ENCODE measurements at regions not wholly inside any gene's neighbourhood (a gene's known extent, or its start where the extent isn't known, plus 50 kb on each side); places are given as distances from the start of the nearest gene placed in this dataset.

DNA sequence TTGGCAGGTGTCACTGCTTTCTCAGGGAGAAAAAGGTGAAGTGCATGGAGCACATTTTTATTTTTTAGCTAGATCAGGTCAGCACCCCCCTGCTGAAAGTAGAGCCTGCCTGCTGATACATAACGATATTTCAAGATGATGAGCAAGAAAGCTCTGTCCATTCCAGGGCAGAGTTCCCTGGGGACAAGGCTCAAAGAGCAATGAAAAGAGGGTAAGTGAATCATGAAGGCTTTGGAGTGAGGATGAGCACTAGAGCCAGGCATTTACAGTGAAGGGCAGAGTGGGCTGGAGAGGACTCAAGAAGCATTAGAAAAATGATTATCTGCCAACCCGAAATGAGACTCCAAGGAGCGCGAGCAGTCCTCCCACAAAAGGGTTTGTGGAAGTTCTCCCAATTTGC is 345.7 kb downstream of the TLE4 start:
- H3K4me2 ChIP-seq (ENCODE audit: low read depth, low read length): no peak overlapping the region
- no peaks in the 10 kb centered on the region for H4K20me1 ChIP-seq (ENCODE audit: insufficient read depth, low read length)
- no peak overlapping the region for H2AFZ ChIP-seq (ENCODE audit: low read length)
- no peaks in the 10 kb centered on the region for H3K9me3 ChIP-seq (ENCODE audit: low read length)
- no peak overlapping the region for H3K4me3 ChIP-seq (replicated peaks in 1 of 3; ENCODE audit: insufficient read depth in 1 of 3, low read depth in 2 of 3, low read length in 3 of 3)
- TF ChIP-seq PCBP1 (IDR thresholded peaks at IDR 0.05; ENCODE audit: borderline replicate concordance, low read depth, low read length) (no peak), DR1 (CRISPR knock-in tag; IDR thresholded peaks at IDR 0.05) (no peak), HMGA1 (CRISPR knock-in tag; conservative IDR thresholded peaks at IDR 0.05) (no peak), ZSCAN9 (CRISPR knock-in tag; IDR thresholded peaks at IDR 0.05; ENCODE audit: borderline replicate concordance) (no peak)
- TF ChIP-seq, protein P1, sequence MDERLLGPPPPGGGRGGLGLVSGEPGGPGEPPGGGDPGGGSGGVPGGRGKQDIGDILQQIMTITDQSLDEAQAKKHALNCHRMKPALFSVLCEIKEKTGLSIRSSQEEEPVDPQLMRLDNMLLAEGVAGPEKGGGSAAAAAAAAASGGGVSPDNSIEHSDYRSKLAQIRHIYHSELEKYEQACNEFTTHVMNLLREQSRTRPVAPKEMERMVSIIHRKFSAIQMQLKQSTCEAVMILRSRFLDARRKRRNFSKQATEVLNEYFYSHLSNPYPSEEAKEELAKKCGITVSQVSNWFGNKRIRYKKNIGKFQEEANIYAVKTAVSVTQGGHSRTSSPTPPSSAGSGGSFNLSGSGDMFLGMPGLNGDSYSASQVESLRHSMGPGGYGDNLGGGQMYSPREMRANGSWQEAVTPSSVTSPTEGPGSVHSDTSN (CRISPR knock-in tag; IDR thresholded peaks at IDR 0.05): no peak
- ChIA-PET POLR2A (no interaction called here), CTCF (ENCODE audit: low intra/inter-chr PET ratio, low total read pairs) (no interaction called here)
- no peak for DNase-seq (ENCODE audit: low spot score)
- no peaks in the 10 kb centered on the region for H3K36me3 ChIP-seq (replicated peaks in 1 of 2; ENCODE audit: control insufficient read depth in 1 of 2, insufficient read depth in 2 of 2, low read length in 2 of 2)
- BruUV-seq (replicated peaks): no TSS peak
- in situ Hi-C loops (cut with HindIII; ENCODE audit: extremely low pct_ligation_motif_present, low pct_unique_long_range_greater_than_20kb) (no loop called here), intact Hi-C loops (cut with micrococcal nuclease; ENCODE audit: unreplicated experiment) (no loop called here)
- H3K9ac ChIP-seq (ENCODE audit: insufficient read depth, low read depth, low read length): no peak overlapping the region
- FAIRE-seq: no peak
- H3K79me2 ChIP-seq (ENCODE audit: insufficient read depth, low read length): no peaks in the 10 kb centered on the region
- no peaks in the 10 kb centered on the region for H3K4me1 ChIP-seq (ENCODE audit: insufficient read depth, low read length)
- 26% methylated on average over 4 of the region's 4 CpGs for WGBS (ENCODE audit: low lambda C conversion rate)
- H3K27ac ChIP-seq (ENCODE audit: extremely low read length, insufficient read depth, low read length): no peak overlapping the region
- no peak for ATAC-seq
- H3K27me3 ChIP-seq (ENCODE audit: control insufficient read depth in 1 of 2, insufficient read depth in 2 of 2, low read length in 2 of 2): no peaks in the 10 kb centered on the region

DNA sequence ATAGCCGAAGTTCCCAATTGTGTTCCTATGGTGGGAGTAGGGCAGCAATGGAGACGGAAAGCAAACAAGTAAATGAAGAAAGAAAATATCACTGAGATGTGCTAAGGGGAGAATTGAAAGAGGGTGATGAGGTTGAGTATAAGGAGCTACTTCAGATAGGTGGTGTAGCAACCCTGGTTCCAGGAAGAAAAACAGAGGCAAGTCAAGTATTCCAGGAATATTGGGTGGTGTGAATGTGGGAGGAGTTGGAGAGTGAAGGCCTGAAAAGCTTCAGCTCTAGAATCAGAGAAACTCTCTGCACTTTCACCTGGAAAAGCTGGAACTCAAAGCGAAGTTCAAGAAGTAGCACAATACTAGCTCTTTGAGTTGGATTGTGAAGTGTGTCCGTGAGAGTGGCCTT is 342.1 kb downstream of the TLE4 start:
- ATAC-seq (no peak), DNase-seq (ENCODE audit: low spot score) (no peak), FAIRE-seq (no peak)
- Histone ChIP-seq H3K36me3 (replicated peaks in 1 of 2; ENCODE audit: control insufficient read depth in 1 of 2, insufficient read depth in 2 of 2, low read length in 2 of 2) (no peaks in the 10 kb centered on the region), H3K4me1 (ENCODE audit: insufficient read depth, low read length) (no peaks in the 10 kb centered on the region), H2AFZ (ENCODE audit: low read length) (no peak overlapping the region), H3K27me3 (ENCODE audit: control insufficient read depth in 1 of 2, insufficient read depth in 2 of 2, low read length in 2 of 2) (no peaks in the 10 kb centered on the region), H3K9ac (ENCODE audit: insufficient read depth, low read depth, low read length) (no peak overlapping the region), H3K4me3 (replicated peaks in 1 of 3; ENCODE audit: insufficient read depth in 1 of 3, low read depth in 2 of 3, low read length in 3 of 3) (no peak overlapping the region), H3K27ac (ENCODE audit: extremely low read length, insufficient read depth, low read length) (no peak overlapping the region), H3K9me3 (ENCODE audit: low read length) (no peaks in the 10 kb centered on the region), H3K4me2 (ENCODE audit: low read depth, low read length) (no peak overlapping the region), H4K20me1 (ENCODE audit: insufficient read depth, low read length) (no peaks in the 10 kb centered on the region), H3K79me2 (ENCODE audit: insufficient read depth, low read length) (no peaks in the 10 kb centered on the region)
- no TSS peak for BruUV-seq (replicated peaks)
- intact Hi-C loops (cut with micrococcal nuclease; ENCODE audit: unreplicated experiment) (no loop called here), in situ Hi-C loops (cut with HindIII; ENCODE audit: extremely low pct_ligation_motif_present, low pct_unique_long_range_greater_than_20kb) (no loop called here)
- CTCF ChIA-PET (ENCODE audit: low intra/inter-chr PET ratio, low total read pairs): no interaction called here
- POLR2A ChIA-PET: no interaction called here
- WGBS (ENCODE audit: low lambda C conversion rate): 7% methylated on average over 4 of the region's 4 CpGs
- TF ChIP-seq ZNF354B (CRISPR knock-in tag; IDR thresholded peaks at IDR 0.05) (no peak), JDP2 (CRISPR knock-in tag; IDR thresholded peaks at IDR 0.05; ENCODE audit: borderline replicate concordance) (no peak), CBX5 (CRISPR knock-in tag; IDR thresholded peaks at IDR 0.05; ENCODE audit: borderline replicate concordance) (no peak), IRX3 (CRISPR knock-in tag; IDR thresholded peaks at IDR 0.05; ENCODE audit: borderline replicate concordance, low read depth) (no peak), HNRNPL (IDR thresholded peaks at IDR 0.05; ENCODE audit: low read depth, low read length) (no peak), SAFB2 (CRISPR knock-in tag; IDR thresholded peaks at IDR 0.05; ENCODE audit: borderline replicate concordance, low read depth) (no peak), ESRRA (CRISPR knock-in tag; IDR thresholded peaks at IDR 0.05; ENCODE audit: low read depth) (no peak), CREM (IDR thresholded peaks at IDR 0.05) (no peak), CREM (CRISPR knock-in tag; IDR thresholded peaks at IDR 0.05) (no peak), NCOA5 (CRISPR knock-in tag; IDR thresholded peaks at IDR 0.05) (no peak), ZNF207 (IDR thresholded peaks at IDR 0.05; ENCODE audit: borderline replicate concordance) (no peak), TAF15 (IDR thresholded peaks at IDR 0.05; ENCODE audit: low read depth, low read length, poor library complexity, severe bottlenecking) (no peak)
- TF ChIP-seq, protein P2, sequence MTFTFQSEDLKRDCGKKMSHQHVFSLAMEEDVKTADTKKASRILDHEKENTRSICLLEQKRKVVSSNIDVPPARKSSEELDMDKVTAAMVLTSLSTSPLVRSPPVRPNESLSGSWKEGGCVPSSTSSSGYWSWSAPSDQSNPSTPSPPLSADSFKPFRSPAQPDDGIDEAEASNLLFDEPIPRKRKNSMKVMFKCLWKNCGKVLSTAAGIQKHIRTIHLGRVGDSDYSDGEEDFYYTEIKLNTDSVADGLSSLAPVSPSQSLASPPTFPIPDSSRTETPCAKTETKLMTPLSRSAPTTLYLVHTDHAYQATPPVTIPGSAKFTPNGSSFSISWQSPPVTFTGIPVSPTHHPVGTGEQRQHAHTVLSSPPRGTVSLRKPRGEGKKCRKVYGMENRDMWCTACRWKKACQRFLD (CRISPR knock-in tag; IDR thresholded peaks at IDR 0.05; ENCODE audit: borderline replicate concordance): no peak
- TF ChIP-seq, protein P3, sequence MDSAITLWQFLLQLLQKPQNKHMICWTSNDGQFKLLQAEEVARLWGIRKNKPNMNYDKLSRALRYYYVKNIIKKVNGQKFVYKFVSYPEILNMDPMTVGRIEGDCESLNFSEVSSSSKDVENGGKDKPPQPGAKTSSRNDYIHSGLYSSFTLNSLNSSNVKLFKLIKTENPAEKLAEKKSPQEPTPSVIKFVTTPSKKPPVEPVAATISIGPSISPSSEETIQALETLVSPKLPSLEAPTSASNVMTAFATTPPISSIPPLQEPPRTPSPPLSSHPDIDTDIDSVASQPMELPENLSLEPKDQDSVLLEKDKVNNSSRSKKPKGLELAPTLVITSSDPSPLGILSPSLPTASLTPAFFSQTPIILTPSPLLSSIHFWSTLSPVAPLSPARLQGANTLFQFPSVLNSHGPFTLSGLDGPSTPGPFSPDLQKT (CRISPR knock-in tag; IDR thresholded peaks at IDR 0.05; ENCODE audit: borderline replicate concordance): no peak
